Nephron (organoid): ENCODE measurements at regions not wholly inside any gene's neighbourhood (a gene's known extent, or its start where the extent isn't known, plus 50 kb on each side); places are given as distances from the start of the nearest gene placed in this dataset.

Experiments
- H3K27ac Mint-ChIP-seq, 3 experiments: 2 replicates each; pipeline ENCODE4 v1.8.0; 2020; ENCODE audit warnings: mixed read lengths in 3 of 3, mild to moderate bottlenecking in 2 of 3, moderate library complexity in 1 of 3
- H3K27me3 Mint-ChIP-seq: 2 replicates; pipeline ENCODE4 v1.8.0; 2021; ENCODE audit warnings: low read depth, mild to moderate bottlenecking, moderate library complexity, mixed read lengths
- H3K36me3 Mint-ChIP-seq: 2 replicates; pipeline ENCODE4 v1.8.0; 2020; ENCODE audit warnings: low read depth, mixed read lengths
- H3K4me1 Mint-ChIP-seq: 2 replicates; pipeline ENCODE4 v1.8.0; 2020; ENCODE audit warnings: mixed read lengths
- H3K4me3 Mint-ChIP-seq, 3 experiments: 2 replicates each; pipeline ENCODE4 v1.8.0; 2020; ENCODE audit warnings: mild to moderate bottlenecking in 3 of 3, mixed read lengths in 3 of 3, moderate library complexity in 2 of 3
- H3K9me3 Mint-ChIP-seq: 2 replicates; pipeline ENCODE4 v1.8.0; 2020; ENCODE audit warnings: mixed read lengths
- TF ChIP-seq, protein P1 (sequence below), 3 experiments: fragments of 200-600 bp; sonication (generic); IDR thresholded peaks; one replicate each; pipeline ENCODE4 v1.5.0; 2021; ENCODE audit warnings: antibody characterized with exemption in 3 of 3; ENCODE audit not compliant: unreplicated experiment in 3 of 3

DNA sequence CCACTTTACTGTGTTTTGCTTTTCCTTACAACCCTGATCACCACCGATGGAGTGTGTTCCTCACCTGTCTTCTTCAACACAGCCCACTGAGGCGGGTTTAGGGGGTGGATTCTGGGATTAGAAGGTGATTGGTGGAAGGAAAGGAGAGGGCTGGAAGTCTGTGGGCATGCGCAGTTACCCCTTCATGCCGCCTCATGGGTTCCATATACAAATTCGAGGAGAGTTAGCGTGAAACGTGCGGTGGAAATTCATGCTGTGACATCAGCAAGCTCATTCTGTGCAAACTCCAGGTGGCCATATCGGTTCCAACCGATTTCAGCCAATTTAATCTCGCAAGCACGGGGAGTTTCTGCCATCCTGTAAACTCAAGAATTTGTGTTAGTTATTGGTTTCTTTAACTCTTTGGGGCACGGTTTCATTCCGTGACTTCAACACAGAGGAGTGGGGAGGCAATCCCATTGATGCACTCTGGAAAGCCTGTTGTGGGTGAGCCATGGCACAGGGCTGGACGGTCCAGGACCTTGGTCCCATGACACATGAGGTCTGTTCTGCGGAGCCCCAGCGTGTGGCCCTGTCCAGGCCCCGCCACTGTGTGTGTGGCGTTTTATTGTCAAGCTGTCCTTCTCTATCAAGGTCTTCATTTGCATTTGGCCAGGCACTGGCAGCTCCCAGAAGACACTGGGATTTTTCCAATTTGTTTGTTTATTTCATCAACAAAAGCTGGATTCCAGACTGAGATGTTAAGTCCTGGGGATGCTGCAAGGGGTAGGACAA, 482.8 kb upstream of the SULF2 start:
- TF ChIP-seq, protein P1, sequence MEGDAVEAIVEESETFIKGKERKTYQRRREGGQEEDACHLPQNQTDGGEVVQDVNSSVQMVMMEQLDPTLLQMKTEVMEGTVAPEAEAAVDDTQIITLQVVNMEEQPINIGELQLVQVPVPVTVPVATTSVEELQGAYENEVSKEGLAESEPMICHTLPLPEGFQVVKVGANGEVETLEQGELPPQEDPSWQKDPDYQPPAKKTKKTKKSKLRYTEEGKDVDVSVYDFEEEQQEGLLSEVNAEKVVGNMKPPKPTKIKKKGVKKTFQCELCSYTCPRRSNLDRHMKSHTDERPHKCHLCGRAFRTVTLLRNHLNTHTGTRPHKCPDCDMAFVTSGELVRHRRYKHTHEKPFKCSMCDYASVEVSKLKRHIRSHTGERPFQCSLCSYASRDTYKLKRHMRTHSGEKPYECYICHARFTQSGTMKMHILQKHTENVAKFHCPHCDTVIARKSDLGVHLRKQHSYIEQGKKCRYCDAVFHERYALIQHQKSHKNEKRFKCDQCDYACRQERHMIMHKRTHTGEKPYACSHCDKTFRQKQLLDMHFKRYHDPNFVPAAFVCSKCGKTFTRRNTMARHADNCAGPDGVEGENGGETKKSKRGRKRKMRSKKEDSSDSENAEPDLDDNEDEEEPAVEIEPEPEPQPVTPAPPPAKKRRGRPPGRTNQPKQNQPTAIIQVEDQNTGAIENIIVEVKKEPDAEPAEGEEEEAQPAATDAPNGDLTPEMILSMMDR (IDR thresholded peaks at IDR 0.05; ENCODE audit: unreplicated experiment in 3 of 3) = no peak
- peaks cover 2% of the 10 kb centered on the region for H3K9me3 Mint-ChIP-seq
- H3K27me3 Mint-ChIP-seq = peaks cover 13% of the 10 kb centered on the region
- H3K4me1 Mint-ChIP-seq = peaks cover 12% of the 10 kb centered on the region
- no peak overlapping the region for H3K27ac Mint-ChIP-seq
- H3K36me3 Mint-ChIP-seq = no peaks in the 10 kb centered on the region
- H3K4me3 Mint-ChIP-seq = no peak overlapping the region

DNA sequence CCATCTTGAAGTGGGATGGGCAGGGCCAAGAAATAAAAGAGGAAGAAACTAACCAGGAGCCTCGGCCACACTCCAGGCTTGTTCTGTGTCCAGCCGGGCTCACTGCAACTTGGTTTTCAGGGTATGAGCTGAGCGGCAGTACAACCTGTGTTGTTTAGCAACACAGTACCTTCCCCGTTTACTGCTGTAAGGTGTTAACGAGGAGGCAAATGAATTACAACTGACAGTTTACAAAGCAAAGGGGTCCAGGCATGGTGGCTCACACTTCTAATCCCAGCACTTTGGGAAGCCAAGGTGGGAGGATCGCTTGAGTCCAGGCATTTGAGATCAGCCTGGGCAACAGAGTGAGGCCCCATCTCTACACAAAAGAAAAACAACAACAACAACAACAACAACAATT, 481.3 kb upstream of the SULF2 start:
- Mint-ChIP-seq H3K9me3 (peaks cover 2% of the 10 kb centered on the region), H3K36me3 (no peaks in the 10 kb centered on the region), H3K27me3 (peaks cover 12% of the 10 kb centered on the region), H3K4me1 (peaks cover 17% of the 10 kb centered on the region), H3K4me3 (no peak overlapping the region), H3K27ac (no peak overlapping the region)
- TF ChIP-seq, protein P1 (IDR thresholded peaks at IDR 0.05; ENCODE audit: unreplicated experiment in 3 of 3) = no peak

DNA sequence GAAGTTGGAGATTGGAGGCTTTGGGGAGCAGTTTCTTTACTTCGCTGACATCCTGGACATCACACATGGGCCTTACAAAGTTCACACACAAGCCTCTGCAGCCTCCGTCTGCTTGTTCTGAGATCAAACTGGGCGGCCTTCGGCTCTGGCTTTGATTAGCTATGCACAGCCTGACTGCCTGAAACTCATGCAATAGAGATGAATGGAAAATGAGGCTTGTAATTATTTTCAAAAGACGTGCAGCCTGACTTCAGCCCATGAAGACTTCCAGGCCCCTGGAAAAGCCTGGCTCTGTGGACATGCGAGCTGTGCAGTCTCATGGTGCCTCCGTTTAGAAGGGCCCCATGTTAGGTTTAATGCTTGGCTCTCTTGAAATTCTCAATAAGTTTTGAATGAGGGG, 480.5 kb upstream of the SULF2 start:
- Mint-ChIP-seq H3K4me3 (no peak overlapping the region), H3K27me3 (peaks cover 8% of the 10 kb centered on the region), H3K36me3 (no peaks in the 10 kb centered on the region), H3K9me3 (peaks cover 2% of the 10 kb centered on the region), H3K27ac (peak overlapping the region in 1 of 3 experiments; percentile 78), H3K4me1 (peaks cover 18% of the 10 kb centered on the region)
- TF ChIP-seq, protein P1 (IDR thresholded peaks at IDR 0.05; ENCODE audit: unreplicated experiment in 3 of 3) = no peak

DNA sequence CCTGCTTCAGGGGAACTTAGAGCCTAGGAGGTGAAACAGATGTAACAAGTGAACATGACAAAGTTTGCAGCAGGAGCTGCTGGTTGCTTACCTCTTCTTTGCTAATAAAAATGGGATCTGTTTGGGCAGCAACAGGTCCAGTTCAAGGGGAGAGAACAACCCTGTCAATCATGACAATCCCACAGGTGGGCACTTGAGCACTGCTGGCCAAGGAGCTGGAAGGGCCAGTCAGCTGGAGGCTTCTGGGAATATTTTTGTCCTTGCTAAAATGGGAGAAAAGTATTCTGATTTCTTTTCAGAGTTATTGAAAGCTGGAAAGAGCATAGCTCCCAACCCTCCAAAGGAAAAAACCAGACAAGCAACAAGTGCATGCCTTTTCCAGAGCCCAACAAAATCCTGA, 477.7 kb upstream of the SULF2 start:
- Mint-ChIP-seq H3K36me3 (no peaks in the 10 kb centered on the region), H3K4me3 (no peak overlapping the region), H3K4me1 (peaks cover 25% of the 10 kb centered on the region), H3K9me3 (peaks cover 2% of the 10 kb centered on the region), H3K27ac (no peak overlapping the region), H3K27me3 (peaks cover 6% of the 10 kb centered on the region)
- TF ChIP-seq, protein P1 (IDR thresholded peaks at IDR 0.05; ENCODE audit: unreplicated experiment in 3 of 3) = no peak

DNA sequence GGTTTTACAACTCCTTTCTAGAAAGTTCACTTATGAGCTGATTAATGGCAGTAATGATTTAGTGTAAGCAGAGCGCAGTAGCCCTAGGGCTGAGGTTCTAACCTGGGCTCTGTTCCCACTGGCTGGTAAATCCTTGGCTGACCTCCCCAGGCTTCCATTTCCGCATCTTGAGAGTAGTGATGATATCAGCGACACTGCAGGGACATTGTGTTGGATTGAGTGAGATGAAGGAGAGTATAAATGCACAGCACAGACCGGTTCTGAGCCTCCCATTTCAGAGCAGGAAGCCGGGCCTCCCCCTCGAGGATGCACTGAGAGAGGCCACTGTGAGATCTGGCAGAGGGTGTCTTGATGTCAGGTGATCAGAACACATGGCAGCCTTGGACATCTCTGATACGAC, 477.2 kb upstream of the SULF2 start:
- H3K27me3 Mint-ChIP-seq = peaks cover 6% of the 10 kb centered on the region
- H3K27ac Mint-ChIP-seq = no peak overlapping the region
- H3K4me1 Mint-ChIP-seq = peaks cover 25% of the 10 kb centered on the region
- no peaks in the 10 kb centered on the region for H3K9me3 Mint-ChIP-seq
- no peak overlapping the region for H3K4me3 Mint-ChIP-seq
- H3K36me3 Mint-ChIP-seq = no peaks in the 10 kb centered on the region
- TF ChIP-seq, protein P1 (IDR thresholded peaks at IDR 0.05; ENCODE audit: unreplicated experiment in 3 of 3) = no peak

DNA sequence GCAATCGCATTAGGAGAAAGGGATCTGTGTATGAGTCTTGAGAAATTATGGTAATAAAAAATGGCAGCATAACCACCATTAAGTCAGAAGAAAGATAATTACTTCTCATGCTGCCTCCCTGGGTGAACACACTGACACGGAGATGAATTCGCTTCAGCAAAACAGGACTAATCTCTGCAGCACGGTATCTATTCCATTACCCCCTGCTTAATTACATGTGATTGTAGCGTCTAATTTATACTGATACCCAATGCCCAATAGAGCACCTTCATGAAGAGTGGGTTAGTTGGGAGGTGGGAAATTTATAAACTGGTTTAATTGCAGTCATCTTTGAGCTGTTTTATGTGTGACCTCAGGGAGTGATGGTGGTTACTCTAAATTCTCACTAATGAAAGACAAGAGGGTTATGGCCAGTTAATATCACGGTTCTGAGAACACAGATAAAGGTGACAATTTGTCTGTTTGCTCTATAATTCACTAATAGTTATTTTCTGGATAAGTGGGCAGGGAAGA, 476.2 kb upstream of the SULF2 start:
- Mint-ChIP-seq H3K27me3 (peaks cover 6% of the 10 kb centered on the region), H3K9me3 (peaks cover 4% of the 10 kb centered on the region), H3K4me3 (no peak overlapping the region), H3K27ac (no peak overlapping the region), H3K4me1 (peaks cover 25% of the 10 kb centered on the region), H3K36me3 (no peaks in the 10 kb centered on the region)
- TF ChIP-seq, protein P1 (IDR thresholded peaks at IDR 0.05; ENCODE audit: unreplicated experiment in 3 of 3) = no peak
